T47D (cell line): ENCODE measurements at regions not wholly inside any gene's neighbourhood (a gene's known extent, or its start where the extent isn't known, plus 50 kb on each side); places are given as distances from the start of the nearest gene placed in this dataset.

Source experiments
- DNase-seq, 2 experiments: peaks; one replicate each; pipeline versions ENCODE4 v3.0.0 to v3.0.0-alpha.2; 2011 to 2012; ENCODE audit warnings: low read depth in 1 of 2, low spot score in 1 of 2
- JUND ChIP-seq: IDR thresholded peaks from 2 replicates; pipeline ENCODE4 v1.6.1; 2012; ENCODE audit warnings: low read depth
- in situ Hi-C: cut with HindIII; loops from 2 replicates; pipeline ENCODE4 v1.10.0; 2016; ENCODE audit warnings: low sequenced_read_pairs, low pct_unique_long_range_greater_than_20kb

- in situ Hi-C loops: no loop called here
- DNase-seq: no peak
- no peak for TF ChIP-seq JUND
These were observed 73.2 kb upstream of the CNKSR3 start for GRCh38 chr6:154583546-154584188.

GRCh38 chr6:154590756-154591155 is 80.3 kb upstream of the CNKSR3 start:
- no peak for TF ChIP-seq JUND
- DNase-seq: peak in 1 of 2 experiments; percentile 80
- in situ Hi-C loops: no loop called here

- in situ Hi-C loops: no loop called here
- no peak for DNase-seq
- no peak for TF ChIP-seq JUND
These were observed 80.7 kb upstream of the CNKSR3 start for GRCh38 chr6:154591234-154591633.

- in situ Hi-C loops: no loop called here
- no peak for TF ChIP-seq JUND
- DNase-seq: no peak
These were observed 81.8 kb upstream of the CNKSR3 start for GRCh38 chr6:154592199-154592860.

GRCh38 chr6:154593122-154593521 is 82.6 kb upstream of the CNKSR3 start:
- in situ Hi-C loops: no loop called here
- TF ChIP-seq JUND: no peak

GRCh38 chr6:154594496-154595198 is 84.2 kb upstream of the CNKSR3 start:
- TF ChIP-seq JUND: no peak
- DNase-seq: no peak
- in situ Hi-C loops: no loop called here

More at GRCh38 chr6:154593122-154593521, 82.6 kb upstream of the CNKSR3 start:
- DNase-seq: no peak

- DNase-seq: no peak
- in situ Hi-C loops: no loop called here
- TF ChIP-seq JUND: no peak
These were observed 85.1 kb upstream of the CNKSR3 start for GRCh38 chr6:154595538-154595937.

GRCh38 chr6:154596009-154596408 is 85.5 kb upstream of the CNKSR3 start:
- TF ChIP-seq JUND: no peak
- DNase-seq: no peak
- in situ Hi-C loops: no loop called here

GRCh38 chr6:154596701-154597100 is 86.2 kb upstream of the CNKSR3 start:
- in situ Hi-C loops: no loop called here
- DNase-seq: no peak
- no peak for TF ChIP-seq JUND

GRCh38 chr6:154598399-154598798 is 87.9 kb upstream of the CNKSR3 start:
- no peak for DNase-seq
- in situ Hi-C loops: no loop called here

GRCh38 chr6:154602296-154602695 is 91.8 kb upstream of the CNKSR3 start:
- no peak for DNase-seq
- in situ Hi-C loops: no loop called here
- no peak for TF ChIP-seq JUND

More at GRCh38 chr6:154598399-154598798, 87.9 kb upstream of the CNKSR3 start:
- TF ChIP-seq JUND: no peak

GRCh38 chr6:154602708-154603107 is 92.2 kb upstream of the CNKSR3 start:
- in situ Hi-C loops: no loop called here
- no peak for DNase-seq

GRCh38 chr6:154604119-154604518 is 93.6 kb upstream of the CNKSR3 start:
- no peak for DNase-seq
- no peak for TF ChIP-seq JUND
- in situ Hi-C loops: no loop called here

More at GRCh38 chr6:154602708-154603107, 92.2 kb upstream of the CNKSR3 start:
- TF ChIP-seq JUND: no peak
